ENCODE measurements at regions not wholly inside any gene's neighbourhood (a gene's known extent, or its start where the extent isn't known, plus 50 kb on each side); places are given as distances from the start of the nearest gene placed in this dataset.

DNA sequence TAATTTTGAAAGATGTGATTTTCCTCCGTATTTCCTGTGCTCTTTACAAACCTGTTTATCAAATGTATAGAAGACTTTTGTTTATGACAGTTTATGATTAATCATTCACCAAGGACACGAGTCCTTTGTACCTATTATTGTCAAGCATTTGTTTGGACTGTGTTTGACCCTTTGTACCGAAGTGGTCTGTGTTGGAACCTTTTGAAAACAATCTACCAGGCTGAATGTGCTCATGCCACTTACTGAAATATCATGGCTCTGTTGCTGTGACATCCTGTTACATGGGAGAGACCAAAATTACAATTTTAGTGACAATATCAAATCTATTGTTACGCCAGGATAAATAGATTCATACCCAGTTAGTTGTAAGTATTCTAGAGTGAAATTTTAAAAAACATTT is 193.6 kb downstream of the IRS2 start:
- TF ChIP-seq GATA2 (IDR thresholded peaks at IDR 0.05; ENCODE audit: low read depth, low read length) (no peak), GATA3 (IDR thresholded peaks at IDR 0.05; ENCODE audit: low read depth, low read length) (no peak)
